GM12865 (cell line): ENCODE measurements at regions not wholly inside any gene's neighbourhood (a gene's known extent, or its start where the extent isn't known, plus 50 kb on each side); places are given as distances from the start of the nearest gene placed in this dataset.

Source experiments
- DNase-seq: peaks from one replicate; pipeline ENCODE4 v3.0.0; 2010; ENCODE audit warnings: low read depth
- H3K4me3 ChIP-seq: 2 replicates; pipeline ENCODE4 v1.5.1; 2011; ENCODE audit warnings: mild to moderate bottlenecking, low read depth, low read length, control low read depth
- TF ChIP-seq, protein P1 (sequence below): IDR thresholded peaks from 2 replicates; pipeline ENCODE4 v1.5.1; 2011; ENCODE audit warnings: low read length, control low read depth, low read depth, inconsistent platforms; ENCODE audit not compliant: insufficient read depth; ENCODE audit errors: missing control alignments

DNA sequence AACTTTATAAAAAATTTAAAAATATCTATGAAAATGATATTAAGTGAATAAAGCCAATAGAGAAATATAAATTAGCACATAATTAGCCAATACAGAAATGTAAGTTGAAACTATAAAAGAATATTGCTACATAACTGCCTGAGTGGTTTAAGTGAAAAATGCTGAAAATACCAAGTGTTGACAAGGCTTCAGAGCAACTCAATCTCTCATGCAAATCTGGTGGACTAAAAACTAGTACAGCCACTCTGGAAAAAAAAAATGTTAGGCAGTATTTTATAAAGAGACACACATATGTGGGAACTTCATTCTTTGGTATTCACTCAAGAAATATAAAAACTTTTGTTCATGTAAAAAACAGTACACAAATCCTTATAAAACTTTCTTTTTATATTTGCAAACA lies 833.7 kb upstream of the ROBO1 start:
- no peak overlapping the region for H3K4me3 ChIP-seq
- DNase-seq, result no peak
- TF ChIP-seq, protein P1, sequence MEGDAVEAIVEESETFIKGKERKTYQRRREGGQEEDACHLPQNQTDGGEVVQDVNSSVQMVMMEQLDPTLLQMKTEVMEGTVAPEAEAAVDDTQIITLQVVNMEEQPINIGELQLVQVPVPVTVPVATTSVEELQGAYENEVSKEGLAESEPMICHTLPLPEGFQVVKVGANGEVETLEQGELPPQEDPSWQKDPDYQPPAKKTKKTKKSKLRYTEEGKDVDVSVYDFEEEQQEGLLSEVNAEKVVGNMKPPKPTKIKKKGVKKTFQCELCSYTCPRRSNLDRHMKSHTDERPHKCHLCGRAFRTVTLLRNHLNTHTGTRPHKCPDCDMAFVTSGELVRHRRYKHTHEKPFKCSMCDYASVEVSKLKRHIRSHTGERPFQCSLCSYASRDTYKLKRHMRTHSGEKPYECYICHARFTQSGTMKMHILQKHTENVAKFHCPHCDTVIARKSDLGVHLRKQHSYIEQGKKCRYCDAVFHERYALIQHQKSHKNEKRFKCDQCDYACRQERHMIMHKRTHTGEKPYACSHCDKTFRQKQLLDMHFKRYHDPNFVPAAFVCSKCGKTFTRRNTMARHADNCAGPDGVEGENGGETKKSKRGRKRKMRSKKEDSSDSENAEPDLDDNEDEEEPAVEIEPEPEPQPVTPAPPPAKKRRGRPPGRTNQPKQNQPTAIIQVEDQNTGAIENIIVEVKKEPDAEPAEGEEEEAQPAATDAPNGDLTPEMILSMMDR, result no peak

DNA sequence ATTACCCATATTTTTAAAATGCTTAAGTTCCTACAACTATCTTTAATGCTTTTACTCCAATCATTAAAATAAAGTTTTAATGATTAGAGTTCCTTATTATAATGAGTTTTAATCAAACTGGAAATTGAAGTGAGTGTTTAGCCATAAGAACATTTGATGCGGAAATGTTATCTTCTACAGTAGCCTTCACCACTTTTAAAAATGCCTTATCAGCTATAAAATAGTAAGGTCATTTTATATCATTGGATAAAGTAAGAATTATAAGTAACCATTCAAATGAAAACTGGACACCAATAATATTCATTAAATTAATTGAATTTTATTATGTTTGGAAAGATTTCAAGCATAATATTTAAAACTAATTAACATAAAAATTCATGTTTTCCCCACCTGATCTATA lies 825.0 kb upstream of the ROBO1 start:
- H3K4me3 ChIP-seq, result no peak overlapping the region
- DNase-seq, result no peak
- TF ChIP-seq, protein P1, result no peak

DNA sequence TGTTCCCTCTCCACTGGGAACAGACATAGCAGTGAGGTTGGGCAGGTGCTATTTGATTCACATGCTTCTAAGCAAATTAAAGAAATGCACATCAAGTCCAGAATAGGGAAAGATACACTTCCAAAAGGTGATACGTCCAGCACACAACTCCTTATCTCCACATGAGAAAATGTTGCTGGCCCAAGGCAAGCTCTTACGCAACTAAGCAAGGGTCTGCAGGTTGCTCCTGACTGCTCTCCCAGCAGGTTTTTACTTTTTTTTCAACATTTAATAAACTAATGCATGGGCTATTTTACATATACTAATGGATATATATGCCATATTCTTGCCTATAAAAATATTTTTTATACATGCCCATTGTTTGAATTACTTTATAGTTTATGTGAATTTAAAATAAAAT lies 818.5 kb upstream of the ROBO1 start:
- H3K4me3 ChIP-seq, result no peak overlapping the region
- no peak for DNase-seq
- TF ChIP-seq, protein P1, result no peak

DNA sequence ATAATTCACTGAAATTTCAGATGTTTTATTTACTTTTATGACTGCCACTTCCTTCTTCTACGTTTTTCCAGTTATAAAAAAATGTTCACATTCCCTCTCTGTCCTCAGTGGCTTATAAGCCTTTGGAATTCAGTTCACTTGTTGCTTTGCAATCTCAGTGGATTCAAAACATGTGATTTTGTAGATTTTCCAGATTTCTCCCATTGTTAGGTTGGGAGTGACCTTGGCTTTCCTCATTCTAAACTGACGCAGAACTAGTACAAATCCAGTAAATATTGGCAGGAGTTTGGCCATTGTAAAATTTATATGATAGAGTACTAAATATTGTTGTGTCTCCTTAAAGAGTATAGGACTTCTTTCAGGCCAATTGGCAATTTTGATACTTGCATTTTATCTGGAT lies 812.3 kb upstream of the ROBO1 start:
- TF ChIP-seq, protein P1, result no peak
- no peak for DNase-seq
- no peak overlapping the region for H3K4me3 ChIP-seq

DNA sequence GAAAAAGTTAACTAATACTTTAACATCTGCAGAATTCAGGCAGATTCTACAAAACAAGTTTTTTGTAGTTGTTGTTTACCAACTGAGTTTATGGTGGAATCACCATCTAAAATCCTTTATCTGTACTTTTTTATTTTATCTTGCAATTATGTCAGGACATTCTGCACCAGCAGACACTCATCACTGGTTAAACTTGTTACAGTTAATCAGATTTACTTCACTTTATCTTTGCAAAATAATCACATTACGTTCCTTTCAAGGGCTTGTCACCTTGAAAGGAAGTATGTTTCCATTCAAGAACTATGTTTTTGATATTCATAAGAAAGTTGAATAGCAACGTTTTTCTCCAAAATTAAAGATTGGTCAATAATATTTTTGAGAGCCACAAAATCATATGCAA lies 796.6 kb upstream of the ROBO1 start:
- H3K4me3 ChIP-seq, result no peak overlapping the region
- TF ChIP-seq, protein P1, result no peak
- DNase-seq, result no peak

DNA sequence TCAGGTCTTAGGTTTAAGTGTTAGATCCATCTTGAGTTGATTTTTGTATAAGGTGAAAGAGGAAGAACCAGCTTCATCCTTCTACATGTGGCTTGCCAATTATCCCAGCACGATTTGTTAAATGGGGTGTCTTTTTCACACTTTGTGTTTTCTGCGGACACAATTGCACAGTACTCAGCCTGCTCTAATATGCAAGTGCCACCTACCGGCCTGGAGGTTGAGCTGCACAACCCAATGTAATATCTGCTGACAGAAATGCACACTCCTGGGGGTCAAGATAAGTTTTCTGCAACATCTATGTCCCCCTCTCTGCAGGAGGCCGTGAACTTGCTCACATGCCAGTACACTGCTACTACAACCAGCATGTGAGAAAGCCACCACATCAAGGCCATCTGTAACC lies 791.9 kb upstream of the ROBO1 start:
- DNase-seq, result peak; percentile 0
- H3K4me3 ChIP-seq, result no peak overlapping the region
- TF ChIP-seq, protein P1, result no peak

DNA sequence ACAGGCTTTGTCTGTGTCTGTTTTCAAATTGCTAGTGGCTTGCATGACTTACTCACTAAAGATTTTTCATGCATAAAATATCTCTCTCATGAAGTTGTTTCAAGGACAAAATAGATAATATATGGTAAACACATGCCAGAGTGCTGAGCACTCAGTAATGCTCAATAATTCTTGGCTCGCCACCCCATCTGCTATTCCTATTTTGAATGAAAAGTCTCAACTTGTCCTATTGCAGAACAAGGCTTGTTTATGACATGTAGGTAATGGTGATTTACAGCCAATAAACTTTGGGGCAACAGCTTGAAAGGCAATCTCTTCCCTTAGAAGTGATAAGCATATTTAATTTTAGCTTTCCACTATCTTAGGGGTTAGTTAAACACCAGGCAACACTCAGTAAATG lies 789.0 kb upstream of the ROBO1 start:
- DNase-seq, result no peak
- TF ChIP-seq, protein P1, result no peak
- no peak overlapping the region for H3K4me3 ChIP-seq
